SK-N-SH treated with all-trans-retinoic acid at 6 μM for 48 hours (cell line): ENCODE measurements at regions not wholly inside any gene's neighbourhood (a gene's known extent, or its start where the extent isn't known, plus 50 kb on each side); places are given as distances from the start of the nearest gene placed in this dataset.

Experiments used
- ATAC-seq: fragments of 200-7000 bp; cut with Tn5 transposase; 3 replicates; pipeline ENCODE4 v1.9.1; 2020; ENCODE audit warnings: mild to moderate bottlenecking, moderate library complexity
- ARNTL ChIP-seq: fragments of 450-650 bp; formaldehyde crosslinking; IDR thresholded peaks from 2 replicates; pipeline ENCODE4 v1.5.0; 2020; ENCODE audit warnings: low read depth, mild to moderate bottlenecking, moderate library complexity, borderline replicate concordance
- BACH2 ChIP-seq: fragments of 250-450 bp; sonication (Bioruptor Pico); IDR thresholded peaks from 2 replicates; pipeline ENCODE4 v1.9.0; 2021; ENCODE audit warnings: mild to moderate bottlenecking, borderline replicate concordance
- CSDC2 ChIP-seq: fragments of 250-450 bp; sonication (Bioruptor Pico); IDR thresholded peaks from 2 replicates; pipeline ENCODE4 v1.5.0; 2020; ENCODE audit warnings: mild to moderate bottlenecking, moderate library complexity
- CSRNP3 ChIP-seq: fragments of 250-450 bp; sonication (Bioruptor Pico); IDR thresholded peaks from 2 replicates; pipeline ENCODE4 v1.5.1; 2021; ENCODE audit warnings: mild to moderate bottlenecking, moderate library complexity
- ESRRG ChIP-seq: fragments of 250-450 bp; sonication (Bioruptor Pico); IDR thresholded peaks from 2 replicates; pipeline ENCODE4 v1.6.1; 2021; ENCODE audit warnings: mild to moderate bottlenecking
- GLIS3 ChIP-seq: fragments of 250-450 bp; sonication (Bioruptor Pico); IDR thresholded peaks from 2 replicates; pipeline ENCODE4 v1.5.0; 2020; ENCODE audit warnings: mild to moderate bottlenecking, moderate library complexity
- ISL1 ChIP-seq: fragments of 250-450 bp; sonication (Bioruptor Pico); IDR thresholded peaks from 2 replicates; pipeline ENCODE4 v2.1.2; 2022; ENCODE audit warnings: mild to moderate bottlenecking, moderate library complexity
- OSR1 ChIP-seq: fragments of 250-450 bp; sonication (Bioruptor Pico); IDR thresholded peaks from 2 replicates; pipeline ENCODE4 v1.8.0; 2022; ENCODE audit warnings: moderate library complexity, mild to moderate bottlenecking, inconsistent platforms
- PATZ1 ChIP-seq: fragments of 250-450 bp; sonication (Bioruptor Pico); IDR thresholded peaks from 2 replicates; pipeline ENCODE4 v1.8.0; 2020; ENCODE audit warnings: mild to moderate bottlenecking, moderate library complexity, borderline replicate concordance
- PPARA ChIP-seq: fragments of 250-450 bp; sonication (Bioruptor Pico); IDR thresholded peaks from 2 replicates; pipeline ENCODE4 v1.5.0; 2020; ENCODE audit warnings: mild to moderate bottlenecking, borderline replicate concordance
- RARB ChIP-seq: fragments of 250-450 bp; sonication (Bioruptor Pico); IDR thresholded peaks from 2 replicates; pipeline ENCODE4 v1.8.0; 2021; ENCODE audit warnings: mild to moderate bottlenecking, moderate library complexity
- SNAI2 ChIP-seq: fragments of 250-450 bp; sonication (Bioruptor Pico); IDR thresholded peaks from 2 replicates; pipeline ENCODE4 v1.5.0; 2020; ENCODE audit warnings: mild to moderate bottlenecking, moderate library complexity
- TOX ChIP-seq: fragments of 250-450 bp; sonication (Bioruptor Pico); IDR thresholded peaks from 2 replicates; pipeline ENCODE4 v1.8.0; 2021; ENCODE audit warnings: mild to moderate bottlenecking, moderate library complexity, borderline replicate concordance
- TSHZ2 ChIP-seq: fragments of 250-450 bp; sonication (Bioruptor Pico); IDR thresholded peaks from 2 replicates; pipeline ENCODE4 v1.5.0; 2020; ENCODE audit warnings: mild to moderate bottlenecking, moderate library complexity
- ZC3H10 ChIP-seq: fragments of 250-450 bp; sonication (Bioruptor Pico); IDR thresholded peaks from 2 replicates; pipeline ENCODE4 v1.5.1; 2021; ENCODE audit warnings: mild to moderate bottlenecking, moderate library complexity
- ZFP3 ChIP-seq: fragments of 250-450 bp; sonication (Bioruptor Pico); IDR thresholded peaks from 2 replicates; pipeline ENCODE4 v1.5.0; 2020; ENCODE audit warnings: mild to moderate bottlenecking, moderate library complexity
- ZFP30 ChIP-seq: fragments of 450-650 bp; formaldehyde crosslinking; IDR thresholded peaks from 2 replicates; pipeline ENCODE4 v1.5.0; 2022; ENCODE audit warnings: mild to moderate bottlenecking, moderate library complexity
- ZNF565 ChIP-seq: fragments of 450-650 bp; formaldehyde crosslinking; conservative IDR thresholded peaks from 2 replicates; pipeline ENCODE4 v1.5.0; 2020; ENCODE audit warnings: low read depth, mild to moderate bottlenecking, moderate library complexity
- TF ChIP-seq, protein P1 (sequence below): fragments of 250-450 bp; sonication (Bioruptor Pico); IDR thresholded peaks from 2 replicates; pipeline ENCODE4 v1.5.1; 2020; ENCODE audit warnings: low read depth, mild to moderate bottlenecking, moderate library complexity

- TF ChIP-seq PATZ1 (no peak), TOX (CRISPR knock-in tag) (no peak), CSDC2 (CRISPR knock-in tag) (no peak)
- TF ChIP-seq, protein P1, sequence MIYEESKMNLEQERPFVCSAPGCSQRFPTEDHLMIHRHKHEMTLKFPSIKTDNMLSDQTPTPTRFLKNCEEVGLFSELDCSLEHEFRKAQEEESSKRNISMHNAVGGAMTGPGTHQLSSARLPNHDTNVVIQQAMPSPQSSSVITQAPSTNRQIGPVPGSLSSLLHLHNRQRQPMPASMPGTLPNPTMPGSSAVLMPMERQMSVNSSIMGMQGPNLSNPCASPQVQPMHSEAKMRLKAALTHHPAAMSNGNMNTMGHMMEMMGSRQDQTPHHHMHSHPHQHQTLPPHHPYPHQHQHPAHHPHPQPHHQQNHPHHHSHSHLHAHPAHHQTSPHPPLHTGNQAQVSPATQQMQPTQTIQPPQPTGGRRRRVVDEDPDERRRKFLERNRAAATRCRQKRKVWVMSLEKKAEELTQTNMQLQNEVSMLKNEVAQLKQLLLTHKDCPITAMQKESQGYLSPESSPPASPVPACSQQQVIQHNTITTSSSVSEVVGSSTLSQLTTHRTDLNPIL, result no peak
- ATAC-seq, result no peak
These were observed 574.2 kb upstream of the ADGRL2 start for GRCh38 chr1:81226603-81226928.

DNA sequence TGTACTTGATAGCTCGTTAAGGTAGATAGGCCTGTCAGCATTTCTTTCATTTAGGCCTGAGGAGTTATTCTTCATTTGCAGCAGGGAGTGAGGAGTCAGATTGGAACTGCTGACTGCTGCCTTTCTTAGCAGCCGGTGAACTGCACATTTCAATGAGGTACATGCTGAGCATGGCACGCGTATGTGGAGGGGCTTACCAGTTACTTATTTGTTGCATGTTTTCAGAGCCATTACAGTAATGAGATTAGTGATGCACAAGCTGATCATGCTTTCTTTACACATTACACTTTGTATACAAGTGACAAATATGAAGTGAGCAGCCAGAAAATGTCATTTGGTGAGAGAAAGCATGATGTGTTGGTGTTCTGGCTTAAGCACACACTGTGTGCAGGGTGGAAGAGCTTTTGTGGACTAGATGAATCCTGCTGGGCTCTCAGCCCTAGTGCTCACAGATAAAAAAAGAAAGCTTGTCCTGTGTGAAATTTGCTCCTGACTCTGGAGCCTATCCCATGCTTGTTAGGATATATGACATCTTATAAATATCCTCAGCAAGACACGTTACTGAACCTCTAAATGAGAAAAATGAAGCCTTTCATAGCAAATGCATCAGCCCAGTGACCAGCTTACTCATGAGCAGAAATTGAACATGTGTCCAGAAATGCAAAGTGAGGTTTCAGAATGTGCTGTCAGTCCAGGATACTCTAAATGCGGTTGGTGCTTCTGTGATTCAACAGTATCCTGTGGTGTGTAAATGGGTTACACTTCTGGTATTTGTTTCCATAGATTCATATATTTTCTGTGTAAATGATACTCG, 574.7 kb upstream of the ADGRL2 start:
- no peak for TF ChIP-seq ARNTL (CRISPR knock-in tag)
- no peak for TF ChIP-seq OSR1
- no peak for TF ChIP-seq RARB (CRISPR knock-in tag)
- no peak for TF ChIP-seq TSHZ2 (CRISPR knock-in tag)
- no peak for TF ChIP-seq PPARA (CRISPR knock-in tag)
- no peak for TF ChIP-seq CSDC2 (CRISPR knock-in tag)
- TF ChIP-seq BACH2 (CRISPR knock-in tag), result no peak
- no peak for TF ChIP-seq ISL1
- no peak for TF ChIP-seq SNAI2 (CRISPR knock-in tag)
- no peak for TF ChIP-seq ZFP30 (CRISPR knock-in tag)
- TF ChIP-seq CSRNP3 (CRISPR knock-in tag), result no peak
- no peak for TF ChIP-seq ZFP3
- no peak for TF ChIP-seq TOX (CRISPR knock-in tag)
- no peak for TF ChIP-seq ZC3H10 (CRISPR knock-in tag)
- TF ChIP-seq, protein P1, result no peak
- no peak for TF ChIP-seq ZNF565 (CRISPR knock-in tag)
- no peak for TF ChIP-seq ESRRG (CRISPR knock-in tag)
- no peak for TF ChIP-seq GLIS3 (CRISPR knock-in tag)
- TF ChIP-seq, all 23 proteins: peak for 0

GRCh38 chr1:81224222-81224621, 576.5 kb upstream of the ADGRL2 start:
- no peak for TF ChIP-seq ARNTL (CRISPR knock-in tag)
- no peak for ATAC-seq

More for the DNA sequence above, 574.7 kb upstream of the ADGRL2 start:
- ATAC-seq, result no peak

DNA sequence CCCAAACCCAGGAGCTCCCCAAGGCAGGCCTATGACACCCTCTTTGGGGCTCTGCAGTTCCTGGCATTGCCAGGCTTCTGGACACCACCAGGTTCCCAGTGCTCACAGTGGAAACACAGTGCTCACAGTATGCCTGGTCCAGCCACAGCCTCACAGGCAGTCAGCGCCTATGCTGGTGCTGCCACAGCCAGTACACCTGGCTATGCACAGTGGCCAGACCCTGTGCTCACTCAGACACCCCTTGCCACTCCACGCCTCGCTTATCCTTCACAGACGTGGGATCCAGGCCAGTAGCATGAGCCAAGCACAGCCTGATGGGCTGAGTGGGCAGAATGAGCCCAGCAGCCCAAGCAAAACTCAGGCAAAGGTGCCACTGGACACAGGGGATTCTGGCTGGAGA, 579.2 kb upstream of the ADGRL2 start:
- no peak for ATAC-seq
- no peak for TF ChIP-seq PPARA (CRISPR knock-in tag)
- TF ChIP-seq OSR1, result no peak
- TF ChIP-seq SNAI2 (CRISPR knock-in tag), result no peak
- no peak for TF ChIP-seq ZNF565 (CRISPR knock-in tag)
- no peak for TF ChIP-seq ZFP30 (CRISPR knock-in tag)
- no peak for TF ChIP-seq ARNTL (CRISPR knock-in tag)
